Vagina (tissue), 2 donors: ENCODE measurements at regions not wholly inside any gene's neighbourhood (a gene's known extent, or its start where the extent isn't known, plus 50 kb on each side); places are given as distances from the start of the nearest gene placed in this dataset.

Source experiments
- POLR2A ChIP-seq, 2 donors: fragments of 450-650 bp; IDR thresholded peaks; one replicate each; pipeline ENCODE4 v1.6.1; 2017; ENCODE audit warnings: antibody characterized with exemption in 2 of 2, mild to moderate bottlenecking in 2 of 2, moderate library complexity in 2 of 2
- POLR2AphosphoS5 ChIP-seq, 2 donors: sonication (generic); formaldehyde crosslinking; IDR thresholded peaks; one replicate each; pipeline ENCODE4 v1.9.0; 2017; ENCODE audit warnings: antibody characterized with exemption in 2 of 2, mild to moderate bottlenecking in 2 of 2, low read depth in 1 of 2; ENCODE audit not compliant: insufficient read depth in 1 of 2
- TF ChIP-seq, protein P1 (sequence below), 3 experiments: fragments of 450-650 bp in 2 of 3; fragments of 200-600 bp in 1 of 3; sonication (generic) in 1 of 3; IDR thresholded peaks; one replicate each; pipeline ENCODE4 v1.5.1; 2017 to 2019; ENCODE audit warnings: antibody characterized with exemption in 3 of 3, mild to moderate bottlenecking in 2 of 3, moderate library complexity in 2 of 3

DNA sequence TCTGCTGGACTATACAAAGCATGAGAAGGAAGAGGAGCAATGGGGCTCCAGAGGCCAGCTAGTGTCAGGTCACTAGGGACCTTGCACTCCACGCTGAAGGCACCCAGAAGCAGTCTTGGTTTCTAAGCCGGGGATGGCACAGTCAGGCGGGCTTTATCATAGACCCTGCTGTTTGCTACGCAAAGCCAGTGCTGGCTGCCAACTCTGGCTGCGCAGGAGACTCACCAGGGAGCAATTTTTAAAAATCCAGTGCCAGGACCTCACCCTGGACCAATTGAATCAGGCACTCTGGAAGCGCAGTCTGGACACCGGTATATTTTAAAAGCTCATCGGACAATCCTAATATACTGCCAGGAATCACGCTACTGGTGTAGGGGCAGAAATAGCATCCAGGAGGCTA lies 368.5 kb upstream of the XYLT1 start:
- TF ChIP-seq, protein P1, sequence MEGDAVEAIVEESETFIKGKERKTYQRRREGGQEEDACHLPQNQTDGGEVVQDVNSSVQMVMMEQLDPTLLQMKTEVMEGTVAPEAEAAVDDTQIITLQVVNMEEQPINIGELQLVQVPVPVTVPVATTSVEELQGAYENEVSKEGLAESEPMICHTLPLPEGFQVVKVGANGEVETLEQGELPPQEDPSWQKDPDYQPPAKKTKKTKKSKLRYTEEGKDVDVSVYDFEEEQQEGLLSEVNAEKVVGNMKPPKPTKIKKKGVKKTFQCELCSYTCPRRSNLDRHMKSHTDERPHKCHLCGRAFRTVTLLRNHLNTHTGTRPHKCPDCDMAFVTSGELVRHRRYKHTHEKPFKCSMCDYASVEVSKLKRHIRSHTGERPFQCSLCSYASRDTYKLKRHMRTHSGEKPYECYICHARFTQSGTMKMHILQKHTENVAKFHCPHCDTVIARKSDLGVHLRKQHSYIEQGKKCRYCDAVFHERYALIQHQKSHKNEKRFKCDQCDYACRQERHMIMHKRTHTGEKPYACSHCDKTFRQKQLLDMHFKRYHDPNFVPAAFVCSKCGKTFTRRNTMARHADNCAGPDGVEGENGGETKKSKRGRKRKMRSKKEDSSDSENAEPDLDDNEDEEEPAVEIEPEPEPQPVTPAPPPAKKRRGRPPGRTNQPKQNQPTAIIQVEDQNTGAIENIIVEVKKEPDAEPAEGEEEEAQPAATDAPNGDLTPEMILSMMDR (IDR thresholded peaks at IDR 0.05), result no peak
- TF ChIP-seq POLR2A (IDR thresholded peaks at IDR 0.05) (no peak), POLR2AphosphoS5 (IDR thresholded peaks at IDR 0.05; ENCODE audit: insufficient read depth in 1 of 2, low read depth in 1 of 2) (no peak)
